GM18499 (cell line): ENCODE measurements at regions not wholly inside any gene's neighbourhood (a gene's known extent, or its start where the extent isn't known, plus 50 kb on each side); places are given as distances from the start of the nearest gene placed in this dataset.
"Not testable (repeated sequence)": the region's sequence is repeated elsewhere in the genome, so short reads cannot be mapped to it uniquely, and the experiment has no call there.

Experiments used
- ATAC-seq: cut with Tn5 transposase; IDR thresholded peaks from one replicate; pipeline ENCODE4 v1.9.1; 2021; ENCODE audit warnings: moderate number of reproducible peaks; ENCODE audit not compliant: insufficient read depth, unreplicated experiment

DNA sequence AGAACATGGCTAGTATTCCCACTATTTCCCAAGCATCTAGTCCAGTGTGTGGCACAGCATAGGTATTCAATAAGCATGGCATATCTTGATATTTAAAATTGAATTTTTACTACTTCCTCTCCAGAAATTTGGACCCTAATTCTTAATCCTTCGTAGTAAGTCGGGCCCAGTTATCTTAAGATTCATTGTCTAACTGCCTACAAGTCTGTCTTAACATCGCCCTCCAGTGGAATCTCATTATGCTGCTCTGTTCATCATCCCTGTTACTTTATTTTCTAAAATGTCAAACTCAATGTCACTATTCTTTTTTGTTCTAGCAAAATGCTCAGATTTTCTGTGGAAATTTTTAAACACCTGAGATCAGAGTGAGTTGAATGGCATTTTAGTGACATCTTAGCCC, 606.2 kb downstream of the KLHL13 start:
- no peak for ATAC-seq

- ATAC-seq, result no peak
Observed at GRCh38 chrX:117508021-117508420, 608.6 kb downstream of the KLHL13 start.

- ATAC-seq, result no peak
Observed at GRCh38 chrX:117487421-117487820, 629.2 kb downstream of the KLHL13 start.

DNA sequence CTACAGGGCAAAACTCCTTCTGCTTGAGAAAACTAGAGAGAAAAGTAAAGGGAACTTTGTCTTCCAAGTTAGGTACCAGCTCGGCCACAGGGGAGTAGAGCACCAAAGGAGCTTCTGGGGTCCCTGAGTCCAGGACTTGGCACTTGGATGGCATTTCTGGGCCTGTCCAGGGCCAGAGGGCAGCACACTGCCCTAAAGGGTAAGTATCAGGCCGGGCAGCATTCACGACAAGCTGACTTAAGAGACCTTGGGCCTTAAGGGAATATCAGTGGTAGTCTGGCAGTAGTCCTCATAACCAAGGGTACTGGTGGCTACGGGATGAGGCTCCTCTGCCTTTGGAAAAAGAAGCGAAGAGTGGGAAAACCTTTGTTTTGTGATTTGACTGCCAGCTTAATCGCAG, 632.7 kb downstream of the KLHL13 start:
- no peak for ATAC-seq

GRCh38 chrX:117458243-117458968, 658.2 kb downstream of the KLHL13 start:
- no peak for ATAC-seq

- no peak for ATAC-seq
Observed at GRCh38 chrX:117455787-117456186, 660.8 kb downstream of the KLHL13 start.

- no peak for ATAC-seq
Observed at GRCh38 chrX:117429501-117429900, 687.1 kb downstream of the KLHL13 start.

DNA sequence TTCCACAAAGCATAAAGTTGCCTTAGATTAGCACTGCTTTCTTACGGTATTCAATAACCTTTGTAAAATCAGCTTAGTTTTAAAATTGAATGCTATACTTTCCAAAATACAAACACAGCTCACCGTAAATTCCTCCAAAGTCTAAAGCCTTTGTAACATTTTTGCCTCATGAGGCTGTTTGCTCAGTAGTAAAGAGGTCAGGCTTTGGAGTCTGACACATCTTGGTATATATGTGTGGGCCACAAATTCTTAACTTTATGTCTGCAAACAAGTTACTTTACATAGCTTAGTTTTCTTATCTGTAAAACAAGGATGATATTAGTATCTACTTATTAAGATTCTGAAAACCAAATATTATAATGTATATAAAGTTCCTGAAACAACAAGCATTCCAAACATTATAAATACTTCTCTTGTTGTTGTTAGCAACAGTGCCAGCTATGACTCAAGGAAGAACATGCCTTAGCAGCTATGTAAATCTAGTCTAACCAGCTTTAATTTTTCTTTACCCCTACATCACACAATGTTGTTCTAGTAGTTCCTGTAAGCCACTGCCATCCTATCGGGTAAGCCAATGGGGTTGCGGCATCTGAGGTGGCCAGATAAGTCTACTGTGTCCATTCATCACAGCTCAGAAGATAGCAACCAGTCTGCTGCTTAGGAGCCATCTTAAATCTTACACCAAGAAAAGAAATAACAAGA, 709.0 kb downstream of the KLHL13 start:
- ATAC-seq, result no peak

DNA sequence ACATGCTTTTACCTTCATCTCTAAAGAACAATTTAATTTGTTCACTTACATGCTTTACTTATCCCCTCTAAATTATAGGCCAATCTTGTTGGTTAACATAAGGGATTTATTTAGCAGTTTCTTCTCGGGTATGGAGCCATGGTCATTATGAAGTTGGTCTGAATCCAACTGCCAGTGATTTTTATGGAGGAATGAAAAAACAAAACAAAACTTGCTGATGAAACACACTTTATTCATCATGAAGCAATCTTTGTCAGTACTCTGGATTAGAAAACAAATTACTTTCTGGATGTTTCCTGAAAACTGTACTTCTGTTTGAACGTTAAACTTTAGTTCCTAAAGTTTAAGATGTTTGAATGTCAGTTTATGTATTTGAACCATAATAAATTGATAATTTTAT, 715.8 kb downstream of the KLHL13 start:
- ATAC-seq, result no peak

- ATAC-seq, result no peak
Observed at GRCh38 chrX:117400005-117400404, 716.6 kb downstream of the KLHL13 start.

DNA sequence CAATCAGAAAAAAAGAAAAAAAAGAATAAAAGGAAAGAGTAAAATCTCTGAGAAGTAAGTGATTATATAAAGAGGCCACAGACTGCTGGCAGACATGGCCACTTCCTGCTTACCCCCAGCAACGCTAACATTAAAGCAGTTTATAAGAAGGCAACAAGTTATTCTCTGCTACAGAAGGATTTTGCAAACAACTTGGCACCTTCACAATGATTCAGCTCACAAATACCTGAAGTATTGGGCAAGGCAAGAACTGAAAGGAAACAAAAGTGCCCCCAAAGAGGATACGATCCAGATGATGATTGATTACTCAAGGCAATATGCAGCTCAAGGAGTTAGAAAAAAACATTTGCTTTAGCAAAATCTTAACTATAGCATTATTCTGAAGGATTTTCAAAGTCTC, 718.8 kb downstream of the KLHL13 start:
- no peak for ATAC-seq

GRCh38 chrX:117394506-117395070, 722.0 kb downstream of the KLHL13 start:
- not testable (repeated sequence) for ATAC-seq

DNA sequence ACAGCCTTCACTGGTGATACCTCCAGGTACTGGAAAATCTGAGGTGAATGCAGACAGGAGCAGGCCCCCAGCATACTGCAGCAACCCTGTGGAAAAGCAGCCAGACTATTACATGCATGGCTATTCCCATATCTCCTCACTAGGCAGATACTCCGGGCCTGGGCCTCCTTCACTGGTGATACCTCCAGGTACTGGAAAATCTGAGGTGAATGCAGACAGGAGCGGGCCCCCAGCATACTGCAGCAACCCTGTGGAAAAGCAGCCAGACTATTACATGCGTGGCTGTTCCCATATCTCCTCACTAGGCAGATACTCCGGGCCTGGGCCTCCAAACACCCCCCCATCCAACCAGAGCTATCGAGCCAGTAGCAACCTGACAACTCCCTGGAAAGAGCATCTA, 724.2 kb downstream of the KLHL13 start:
- not testable (repeated sequence) for ATAC-seq

DNA sequence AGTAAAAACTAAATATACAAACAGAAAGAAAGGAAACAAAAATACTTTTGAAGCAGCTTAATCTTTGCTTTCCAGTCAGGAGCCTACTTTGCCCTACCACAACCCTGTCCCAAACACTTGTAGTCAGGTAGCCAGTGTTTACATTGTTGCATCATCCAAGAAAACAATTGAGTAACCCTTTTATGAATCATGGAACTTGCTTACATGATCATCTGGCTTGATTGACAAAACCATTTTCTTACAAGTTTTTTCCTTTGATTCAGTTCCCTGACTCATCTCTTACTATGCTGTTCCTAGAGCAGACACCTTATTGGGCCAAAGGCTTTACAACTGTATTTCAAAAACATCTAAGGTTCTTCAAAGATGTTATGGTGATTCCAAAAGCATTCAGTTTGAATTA, 740.1 kb downstream of the KLHL13 start:
- ATAC-seq, result no peak

GRCh38 chrX:117335209-117335608, 781.4 kb downstream of the KLHL13 start:
- ATAC-seq, result no peak

GRCh38 chrX:117327373-117327772, 789.2 kb downstream of the KLHL13 start:
- no peak for ATAC-seq

DNA sequence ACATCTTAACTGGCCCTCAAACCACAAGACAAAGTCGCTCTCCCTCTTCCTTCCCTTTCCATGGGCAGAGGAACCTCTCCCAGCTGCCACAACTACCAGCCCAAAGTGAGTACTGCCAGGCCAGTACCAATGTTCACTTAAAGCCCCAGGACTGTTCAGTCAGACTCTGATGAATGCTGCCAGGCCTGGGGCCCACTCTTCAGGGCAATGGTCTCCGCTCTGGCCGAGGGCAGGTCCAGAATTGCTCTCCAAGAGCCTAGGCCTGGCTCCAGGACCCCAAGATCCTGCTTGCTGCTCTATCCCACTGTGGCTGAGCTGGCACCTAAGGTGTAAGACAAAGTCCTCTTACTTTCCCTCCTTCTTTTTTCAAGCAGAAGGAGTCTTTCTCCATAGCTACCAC, 790.9 kb downstream of the KLHL13 start:
- no peak for ATAC-seq

DNA sequence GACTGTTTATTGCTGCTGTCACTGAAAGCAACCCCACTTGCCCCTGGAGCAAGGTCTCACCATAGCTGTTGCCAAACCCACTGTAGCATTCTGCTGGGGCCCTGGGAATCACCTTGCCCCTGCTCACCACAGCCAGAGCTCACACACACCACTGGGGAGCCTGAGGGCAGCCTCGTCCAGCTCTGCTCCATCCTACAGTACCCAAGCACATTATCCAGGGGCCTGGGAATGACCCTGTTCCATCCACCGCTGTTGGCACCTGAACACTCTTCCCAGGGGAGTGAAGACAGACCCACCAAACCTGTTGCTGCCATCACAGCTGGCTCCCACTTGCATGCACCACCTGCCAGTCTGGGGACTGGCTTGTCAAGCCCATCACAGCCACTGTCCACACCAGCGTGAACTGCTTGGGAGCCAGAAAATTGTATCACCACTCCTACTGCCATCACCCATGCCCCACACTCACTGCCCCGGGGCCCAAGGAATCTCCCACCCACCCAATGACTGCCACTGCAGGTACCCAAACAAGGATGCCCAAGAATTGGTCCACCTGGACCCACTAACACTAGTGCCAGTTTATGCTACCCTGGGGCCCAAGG, 811.3 kb downstream of the KLHL13 start:
- ATAC-seq, result no peak

DNA sequence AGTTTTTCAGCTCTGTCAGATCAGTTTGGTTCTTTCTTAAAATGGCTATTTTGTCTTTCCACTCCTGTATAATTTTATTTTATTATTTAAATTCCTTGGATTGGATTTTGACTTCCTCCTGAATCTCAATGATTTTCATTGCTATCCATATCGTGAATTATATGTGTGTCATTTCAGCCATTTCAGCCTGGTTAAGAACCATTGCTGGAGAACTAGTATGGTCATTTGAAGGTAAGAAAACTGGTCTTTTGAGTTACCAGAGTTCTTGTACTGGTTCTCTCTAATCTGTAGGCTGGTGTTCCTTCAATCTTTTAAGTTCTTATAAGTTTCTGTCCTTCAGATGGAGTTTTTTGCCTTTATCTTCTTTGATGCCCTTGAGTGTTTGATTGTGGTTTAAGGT, 815.5 kb downstream of the KLHL13 start:
- ATAC-seq, result no peak

GRCh38 chrX:117291760-117292159, 824.9 kb downstream of the KLHL13 start:
- no peak for ATAC-seq

DNA sequence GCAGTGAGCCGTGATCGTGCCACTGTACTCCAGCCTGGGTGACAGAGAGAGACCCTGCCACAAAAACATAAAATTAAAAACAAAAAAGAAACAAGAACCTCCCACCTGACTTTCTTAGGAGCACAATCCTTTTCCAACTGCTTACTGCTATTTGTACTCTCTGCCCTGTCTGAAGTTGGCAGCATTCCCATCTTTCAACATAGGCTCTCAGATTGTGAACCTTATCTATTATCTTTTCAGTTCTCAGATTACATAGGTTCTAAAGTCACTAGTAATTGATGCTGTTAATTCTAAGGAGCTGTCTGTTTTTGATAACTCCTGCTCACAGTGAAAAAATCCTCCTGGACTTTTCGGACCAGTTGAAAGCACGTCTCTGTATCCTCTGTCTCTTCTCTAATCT, 812.2 kb upstream of the CT83 start:
- no peak for ATAC-seq
